HUES6 (cell line): ENCODE measurements at regions not wholly inside any gene's neighbourhood (a gene's known extent, or its start where the extent isn't known, plus 50 kb on each side); places are given as distances from the start of the nearest gene placed in this dataset.
A peak's percentile ranks its signal among the peaks of the same experiment; 100 is the strongest.
"Not testable (repeated sequence)": the region's sequence is repeated elsewhere in the genome, so short reads cannot be mapped to it uniquely, and the experiment has no call there.

ENCODE experiments used
- H3K27ac ChIP-seq: 2 replicates; pipeline ENCODE4 v1.7.0; 2013; ENCODE audit warnings: low read depth, mild to moderate bottlenecking, low read length, inconsistent platforms
- H3K27me3 ChIP-seq: 2 replicates; pipeline ENCODE4 v1.6.1; 2013; ENCODE audit warnings: low read length; ENCODE audit not compliant: control insufficient read depth, insufficient read depth
- H3K36me3 ChIP-seq: 2 replicates; pipeline ENCODE4 v1.6.1; 2013; ENCODE audit warnings: low read length; ENCODE audit not compliant: control insufficient read depth, insufficient read depth
- H3K4me1 ChIP-seq: 2 replicates; pipeline ENCODE4 v1.6.1; 2013; ENCODE audit warnings: low read length; ENCODE audit not compliant: control insufficient read depth, insufficient read depth
- H3K4me3 ChIP-seq: 2 replicates; pipeline ENCODE4 v1.5.1; 2013; ENCODE audit warnings: low read depth, low read length
- H3K9ac ChIP-seq: one replicate; pipeline ENCODE4 v1.6.1; 2013; ENCODE audit warnings: mild to moderate bottlenecking, low read length
- H3K9me3 ChIP-seq: 2 replicates; pipeline ENCODE4 v1.6.1; 2013; ENCODE audit warnings: low read depth, low read length; ENCODE audit not compliant: control insufficient read depth, insufficient read depth

GRCh38 chr14:99033951-99034350, 238.0 kb downstream of the BCL11B start:
- Histone ChIP-seq H3K4me1 (peaks cover 19% of the 10 kb centered on the region), H3K27me3 (no peaks in the 10 kb centered on the region), H3K27ac (no peak overlapping the region), H3K4me3 (no peak overlapping the region), H3K9ac (no peak overlapping the region), H3K9me3 (peaks cover 10% of the 10 kb centered on the region; the same call in 1 of the 2 replicates), H3K36me3 (no peaks in the 10 kb centered on the region)

- no peak overlapping the region for H3K27ac ChIP-seq
- H3K27me3 ChIP-seq, result no peaks in the 10 kb centered on the region
- H3K36me3 ChIP-seq, result no peaks in the 10 kb centered on the region
- H3K4me1 ChIP-seq, result peaks cover 19% of the 10 kb centered on the region
- H3K9ac ChIP-seq, result no peak overlapping the region
- H3K4me3 ChIP-seq, result no peak overlapping the region
- peaks cover 10% of the 10 kb centered on the region; the same call in 1 of the 2 replicates for H3K9me3 ChIP-seq
Observed at GRCh38 chr14:99034711-99035171, 237.3 kb downstream of the BCL11B start.

- Histone ChIP-seq H3K36me3 (no peaks in the 10 kb centered on the region), H3K4me1 (peaks cover 19% of the 10 kb centered on the region), H3K4me3 (no peak overlapping the region), H3K9me3 (peaks cover 10% of the 10 kb centered on the region; the same call in 1 of the 2 replicates), H3K27me3 (no peaks in the 10 kb centered on the region), H3K9ac (no peak overlapping the region), H3K27ac (no peak overlapping the region)
Observed at GRCh38 chr14:99035268-99035667, 236.7 kb downstream of the BCL11B start.

GRCh38 chr14:99035712-99036610, 236.0 kb downstream of the BCL11B start:
- Histone ChIP-seq H3K36me3 (no peaks in the 10 kb centered on the region), H3K27ac (peak overlapping the region; percentile 19; the same call in 1 of the 2 replicates), H3K4me3 (peak overlapping the region; percentile 37; the same call in 1 of the 2 replicates), H3K9me3 (peaks cover 10% of the 10 kb centered on the region; the same call in 1 of the 2 replicates), H3K27me3 (no peaks in the 10 kb centered on the region), H3K4me1 (peaks cover 19% of the 10 kb centered on the region), H3K9ac (peak overlapping the region; percentile 42)

GRCh38 chr14:99036611-99037293, 235.2 kb downstream of the BCL11B start:
- peaks cover 19% of the 10 kb centered on the region for H3K4me1 ChIP-seq
- H3K4me3 ChIP-seq, result peak overlapping the region; percentile 37; the same call in 1 of the 2 replicates
- H3K36me3 ChIP-seq, result no peaks in the 10 kb centered on the region
- peaks cover 10% of the 10 kb centered on the region; the same call in 1 of the 2 replicates for H3K9me3 ChIP-seq
- no peak overlapping the region for H3K27ac ChIP-seq
- H3K9ac ChIP-seq, result peak overlapping the region; percentile 42
- no peaks in the 10 kb centered on the region for H3K27me3 ChIP-seq

- H3K4me3 ChIP-seq, H3K36me3 ChIP-seq, H3K9ac ChIP-seq, H3K9me3 ChIP-seq, H3K27ac ChIP-seq, H3K27me3 ChIP-seq: not testable (repeated sequence)
- H3K4me1 ChIP-seq, result peaks cover 19% of the 10 kb centered on the region
Observed at GRCh38 chr14:99037326-99037725, 234.7 kb downstream of the BCL11B start.

GRCh38 chr14:99037777-99038430, 234.1 kb downstream of the BCL11B start:
- no peaks in the 10 kb centered on the region for H3K9me3 ChIP-seq

GRCh38 chr14:99038431-99038820, 233.6 kb downstream of the BCL11B start:
- no peaks in the 10 kb centered on the region for H3K9me3 ChIP-seq
- no peaks in the 10 kb centered on the region for H3K36me3 ChIP-seq
- H3K9ac ChIP-seq, result no peak overlapping the region
- H3K27me3 ChIP-seq, result no peaks in the 10 kb centered on the region
- H3K4me1 ChIP-seq, result peaks cover 19% of the 10 kb centered on the region
- H3K4me3 ChIP-seq, result no peak overlapping the region
- H3K27ac ChIP-seq, result no peak overlapping the region

More at GRCh38 chr14:99037777-99038430, 234.1 kb downstream of the BCL11B start:
- H3K4me1 ChIP-seq, result peaks cover 19% of the 10 kb centered on the region
- H3K36me3 ChIP-seq, result no peaks in the 10 kb centered on the region
- no peaks in the 10 kb centered on the region for H3K27me3 ChIP-seq
- H3K27ac ChIP-seq, result no peak overlapping the region
- no peak overlapping the region for H3K4me3 ChIP-seq
- H3K9ac ChIP-seq, result no peak overlapping the region

- Histone ChIP-seq H3K9ac (no peak overlapping the region), H3K4me3 (no peak overlapping the region), H3K36me3 (no peaks in the 10 kb centered on the region), H3K9me3 (no peaks in the 10 kb centered on the region), H3K27ac (no peak overlapping the region), H3K27me3 (no peaks in the 10 kb centered on the region), H3K4me1 (peaks cover 19% of the 10 kb centered on the region)
Observed at GRCh38 chr14:99039331-99040041, 232.5 kb downstream of the BCL11B start.

- Histone ChIP-seq H3K9ac (no peak overlapping the region), H3K27me3 (no peaks in the 10 kb centered on the region), H3K36me3 (no peaks in the 10 kb centered on the region), H3K27ac (no peak overlapping the region), H3K9me3 (no peaks in the 10 kb centered on the region), H3K4me3 (no peak overlapping the region), H3K4me1 (peaks cover 16% of the 10 kb centered on the region)
Observed at GRCh38 chr14:99040052-99040451, 231.9 kb downstream of the BCL11B start.
